ENCODE measurements at regions not wholly inside any gene's neighbourhood (a gene's known extent, or its start where the extent isn't known, plus 50 kb on each side); places are given as distances from the start of the nearest gene placed in this dataset.

DNA sequence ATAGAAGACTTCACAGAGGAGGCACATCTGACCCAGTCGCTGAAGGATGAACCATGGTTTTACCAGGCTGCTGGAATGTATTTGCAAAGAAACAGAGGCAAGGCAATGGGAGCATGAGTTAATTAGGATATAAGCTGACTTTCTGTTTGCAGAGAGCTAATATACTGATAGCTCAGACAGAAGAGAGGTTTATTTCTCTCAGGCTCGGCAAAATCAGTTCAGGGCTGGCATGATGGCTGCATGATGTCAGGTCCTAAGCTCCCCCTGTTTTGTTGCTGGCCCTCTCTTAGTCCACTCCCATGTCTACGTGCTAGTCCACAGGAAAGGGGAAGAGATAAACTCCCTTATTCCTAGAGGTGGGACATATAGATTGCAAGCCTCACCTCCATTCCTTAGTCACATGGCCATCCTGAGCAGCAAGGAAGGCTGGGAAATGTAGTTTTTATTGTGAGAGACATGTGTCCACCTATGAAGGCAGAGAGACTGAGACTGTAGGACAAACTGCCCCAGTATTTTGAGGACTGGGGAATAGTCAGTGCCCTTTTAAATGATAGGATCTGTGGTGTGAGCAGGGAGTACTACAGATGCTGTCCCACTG lies 224.5 kb downstream of the VRK1 start:
- H3K36me3 ChIP-seq (ENCODE audit: control insufficient read depth in 2 of 2, insufficient read depth in 2 of 2, low read length in 1 of 2) = no peaks in the 10 kb centered on the region
- no peak for DNase-seq (ENCODE audit: low read depth in 6 of 9, low spot score in 9 of 9)
- H3K27me3 ChIP-seq (ENCODE audit: control insufficient read depth in 2 of 2, insufficient read depth in 1 of 2, low read length in 1 of 2) = peaks cover 0 to 38% of the 10 kb centered on the region in 2 donors
- peaks cover 0 to 2% of the 10 kb centered on the region in 2 donors for H3K4me1 ChIP-seq (ENCODE audit: control insufficient read depth in 2 of 2, insufficient read depth in 2 of 2, low read length in 2 of 2)
- no peaks in the 10 kb centered on the region for H3K9me3 ChIP-seq (ENCODE audit: control insufficient read depth in 2 of 2, insufficient read depth in 1 of 2, low read length in 1 of 2)
- no peak overlapping the region for H3K4me3 ChIP-seq (ENCODE audit: low read length in 2 of 2)
- WGBS = 75% methylated on average over 3 of the region's 3 CpGs
- H3K27ac ChIP-seq (ENCODE audit: low read depth in 1 of 2, low read length in 1 of 2) = no peak overlapping the region

DNA sequence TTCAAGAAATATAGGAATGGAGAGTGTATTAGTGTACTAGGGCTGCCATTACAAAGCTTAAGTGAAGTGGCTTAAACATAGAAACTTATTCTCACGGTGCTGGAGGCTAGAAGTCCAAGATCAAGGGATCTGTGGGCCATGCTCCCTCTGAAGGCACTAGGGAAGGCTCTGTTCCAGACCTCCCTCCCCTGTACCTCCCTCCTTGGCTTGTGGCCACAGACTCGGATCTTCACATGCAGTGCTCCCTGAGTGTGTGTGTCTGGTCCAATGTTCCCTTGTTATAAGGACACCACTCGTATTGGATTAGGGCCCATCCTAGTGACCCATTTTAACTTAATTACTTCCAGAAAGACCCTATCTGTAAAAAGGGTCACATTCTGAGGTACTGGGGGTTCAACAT lies 225.6 kb downstream of the VRK1 start:
- Histone ChIP-seq H3K27me3 (ENCODE audit: control insufficient read depth in 2 of 2, insufficient read depth in 1 of 2, low read length in 1 of 2) (peaks cover 0 to 45% of the 10 kb centered on the region in 2 donors), H3K4me3 (ENCODE audit: low read length in 2 of 2) (no peak overlapping the region), H3K4me1 (ENCODE audit: control insufficient read depth in 2 of 2, insufficient read depth in 2 of 2, low read length in 2 of 2) (peaks cover 0 to 2% of the 10 kb centered on the region in 2 donors), H3K9me3 (ENCODE audit: control insufficient read depth in 2 of 2, insufficient read depth in 1 of 2, low read length in 1 of 2) (no peaks in the 10 kb centered on the region), H3K36me3 (ENCODE audit: control insufficient read depth in 2 of 2, insufficient read depth in 2 of 2, low read length in 1 of 2) (no peaks in the 10 kb centered on the region), H3K27ac (ENCODE audit: low read depth in 1 of 2, low read length in 1 of 2) (no peak overlapping the region)
- DNase-seq (ENCODE audit: low read depth in 6 of 9, low spot score in 9 of 9) = no peak
- 94% methylated on average over 3 of the region's 3 CpGs for WGBS

DNA sequence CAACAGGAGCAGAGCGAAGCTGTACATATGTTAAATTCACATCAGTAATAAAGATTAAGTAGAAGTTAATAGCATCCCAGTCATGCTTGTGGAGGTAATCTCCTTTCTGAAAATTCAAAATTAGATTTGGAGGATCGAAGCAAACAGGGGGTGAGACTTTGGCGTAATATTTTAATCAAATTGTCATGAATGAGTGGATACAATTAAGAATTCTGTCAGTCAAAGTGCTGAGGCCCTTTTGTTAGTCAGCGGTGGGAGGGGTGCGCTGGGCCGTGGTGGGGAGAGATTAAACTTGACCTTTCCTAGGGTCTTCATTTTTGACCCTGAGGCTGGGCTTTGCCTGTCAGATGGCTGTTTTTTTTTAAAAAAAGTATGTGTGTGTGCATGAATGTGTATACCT lies 226.7 kb downstream of the VRK1 start:
- Histone ChIP-seq H3K4me3 (ENCODE audit: low read length in 2 of 2) (no peak overlapping the region), H3K36me3 (ENCODE audit: control insufficient read depth in 2 of 2, insufficient read depth in 2 of 2, low read length in 1 of 2) (no peaks in the 10 kb centered on the region), H3K9me3 (ENCODE audit: control insufficient read depth in 2 of 2, insufficient read depth in 1 of 2, low read length in 1 of 2) (no peaks in the 10 kb centered on the region), H3K27ac (ENCODE audit: low read depth in 1 of 2, low read length in 1 of 2) (no peak overlapping the region), H3K4me1 (ENCODE audit: control insufficient read depth in 2 of 2, insufficient read depth in 2 of 2, low read length in 2 of 2) (peaks cover 0 to 2% of the 10 kb centered on the region in 2 donors), H3K27me3 (ENCODE audit: control insufficient read depth in 2 of 2, insufficient read depth in 1 of 2, low read length in 1 of 2) (peaks cover 0 to 46% of the 10 kb centered on the region in 2 donors)
- WGBS = 96% methylated on average over 6 of the region's 6 CpGs
- no peak for DNase-seq (ENCODE audit: low read depth in 6 of 9, low spot score in 9 of 9)

DNA sequence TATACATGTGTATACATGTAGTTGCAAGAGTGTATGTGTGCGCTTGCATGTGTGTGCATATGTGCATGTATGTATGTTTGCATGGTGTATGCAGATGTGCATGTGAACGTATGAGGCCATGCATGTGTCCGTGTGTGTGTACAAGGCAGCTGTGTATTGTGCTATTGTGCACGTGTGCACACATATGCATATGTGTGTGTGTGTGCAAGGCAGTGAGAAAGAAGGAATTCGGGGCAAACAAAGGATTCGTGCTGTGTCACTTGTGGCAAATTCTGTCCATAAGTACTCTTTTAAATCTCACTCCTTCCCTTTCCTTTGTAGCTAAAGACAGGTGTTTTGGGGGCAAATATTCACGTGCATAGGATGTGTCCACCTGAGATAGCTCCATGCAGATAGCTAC lies 227.1 kb downstream of the VRK1 start:
- H3K9me3 ChIP-seq (ENCODE audit: control insufficient read depth in 2 of 2, insufficient read depth in 1 of 2, low read length in 1 of 2) = no peaks in the 10 kb centered on the region
- WGBS = 91% methylated on average over 7 of the region's 7 CpGs

DNA sequence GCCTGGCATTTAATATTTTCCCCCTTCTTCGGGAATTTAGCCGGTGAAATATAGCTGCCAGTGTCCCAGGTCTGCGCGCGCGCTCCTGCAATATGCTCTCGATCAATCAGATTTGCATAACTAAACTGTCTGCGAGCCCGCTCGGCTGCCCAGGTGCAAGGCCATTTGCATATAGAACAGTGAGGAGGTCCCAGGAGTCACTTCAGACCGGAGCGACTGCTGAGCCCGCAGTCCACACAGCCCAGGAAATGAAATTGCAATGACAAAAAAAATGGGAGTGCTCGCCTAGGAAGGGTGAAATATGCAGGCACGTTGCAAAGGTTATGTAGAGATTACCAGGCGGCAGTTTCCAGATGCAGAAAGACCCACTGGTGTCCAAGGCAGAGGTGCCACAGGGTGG lies 228.5 kb downstream of the VRK1 start:
- peaks cover 0 to 2% of the 10 kb centered on the region in 2 donors for H3K4me1 ChIP-seq (ENCODE audit: control insufficient read depth in 2 of 2, insufficient read depth in 2 of 2, low read length in 2 of 2)
- peaks cover 0 to 51% of the 10 kb centered on the region in 2 donors for H3K27me3 ChIP-seq (ENCODE audit: control insufficient read depth in 2 of 2, insufficient read depth in 1 of 2, low read length in 1 of 2)
- 52% methylated on average over 16 of the region's 16 CpGs for WGBS
- H3K27ac ChIP-seq (ENCODE audit: low read depth in 1 of 2, low read length in 1 of 2) = no peak overlapping the region
- H3K9me3 ChIP-seq (ENCODE audit: control insufficient read depth in 2 of 2, insufficient read depth in 1 of 2, low read length in 1 of 2) = no peaks in the 10 kb centered on the region
- no peak overlapping the region for H3K4me3 ChIP-seq (ENCODE audit: low read length in 2 of 2)
- H3K36me3 ChIP-seq (ENCODE audit: control insufficient read depth in 2 of 2, insufficient read depth in 2 of 2, low read length in 1 of 2) = no peaks in the 10 kb centered on the region
- no peak for DNase-seq (ENCODE audit: low read depth in 6 of 9, low spot score in 9 of 9)

More for the DNA sequence above, 227.1 kb downstream of the VRK1 start:
- Histone ChIP-seq H3K27ac (ENCODE audit: low read depth in 1 of 2, low read length in 1 of 2) (no peak overlapping the region), H3K4me1 (ENCODE audit: control insufficient read depth in 2 of 2, insufficient read depth in 2 of 2, low read length in 2 of 2) (peaks cover 0 to 2% of the 10 kb centered on the region in 2 donors), H3K4me3 (ENCODE audit: low read length in 2 of 2) (no peak overlapping the region), H3K36me3 (ENCODE audit: control insufficient read depth in 2 of 2, insufficient read depth in 2 of 2, low read length in 1 of 2) (no peaks in the 10 kb centered on the region), H3K27me3 (ENCODE audit: control insufficient read depth in 2 of 2, insufficient read depth in 1 of 2, low read length in 1 of 2) (peaks cover 0 to 44% of the 10 kb centered on the region in 2 donors)
- no peak for DNase-seq (ENCODE audit: low read depth in 6 of 9, low spot score in 9 of 9)

DNA sequence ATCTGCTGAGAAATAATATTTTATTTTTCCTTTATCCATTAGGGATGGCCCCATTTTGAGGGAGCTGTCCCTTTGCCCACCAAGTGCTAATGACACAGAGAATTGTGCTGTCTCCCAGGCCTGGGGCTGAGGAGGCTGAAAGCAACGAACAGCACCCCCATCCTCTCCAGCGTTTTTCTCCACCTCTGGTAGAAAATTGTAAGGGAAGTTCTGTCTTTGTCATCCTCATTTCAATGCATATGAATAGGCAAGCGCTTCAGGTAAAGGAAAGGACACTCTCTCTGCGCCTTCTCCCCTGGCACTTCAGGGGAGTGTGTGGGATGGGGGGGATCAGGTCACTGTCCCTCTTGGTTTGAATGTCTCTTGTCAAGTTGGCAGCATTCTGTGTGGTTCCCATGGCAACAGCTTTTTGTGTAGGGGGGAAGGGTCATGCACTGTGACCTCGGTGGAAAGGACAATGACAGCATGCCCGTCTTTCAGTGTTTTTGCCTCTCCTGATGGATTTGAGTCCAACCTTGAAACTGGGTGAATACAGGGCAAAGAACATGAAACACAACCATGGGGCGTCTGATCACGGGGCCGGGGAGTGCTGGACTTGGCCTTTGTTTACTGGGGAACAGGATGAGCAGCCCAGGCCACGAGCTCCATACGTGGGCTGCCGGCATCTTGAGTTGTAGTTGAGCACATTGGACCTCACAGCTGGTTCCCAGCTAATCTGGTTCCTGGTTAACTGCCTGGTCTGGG lies 230.2 kb downstream of the VRK1 start:
- Histone ChIP-seq H3K27me3 (ENCODE audit: control insufficient read depth in 2 of 2, insufficient read depth in 1 of 2, low read length in 1 of 2) (peaks cover 10 to 66% of the 10 kb centered on the region in 2 donors), H3K4me3 (ENCODE audit: low read length in 2 of 2) (no peak overlapping the region), H3K4me1 (ENCODE audit: control insufficient read depth in 2 of 2, insufficient read depth in 2 of 2, low read length in 2 of 2) (no peaks in the 10 kb centered on the region), H3K27ac (ENCODE audit: low read depth in 1 of 2, low read length in 1 of 2) (no peak overlapping the region), H3K36me3 (ENCODE audit: control insufficient read depth in 2 of 2, insufficient read depth in 2 of 2, low read length in 1 of 2) (no peaks in the 10 kb centered on the region), H3K9me3 (ENCODE audit: control insufficient read depth in 2 of 2, insufficient read depth in 1 of 2, low read length in 1 of 2) (no peaks in the 10 kb centered on the region)
- WGBS = 80% methylated on average over 12 of the region's 12 CpGs
- no peak for DNase-seq (ENCODE audit: low read depth in 6 of 9, low spot score in 9 of 9)

DNA sequence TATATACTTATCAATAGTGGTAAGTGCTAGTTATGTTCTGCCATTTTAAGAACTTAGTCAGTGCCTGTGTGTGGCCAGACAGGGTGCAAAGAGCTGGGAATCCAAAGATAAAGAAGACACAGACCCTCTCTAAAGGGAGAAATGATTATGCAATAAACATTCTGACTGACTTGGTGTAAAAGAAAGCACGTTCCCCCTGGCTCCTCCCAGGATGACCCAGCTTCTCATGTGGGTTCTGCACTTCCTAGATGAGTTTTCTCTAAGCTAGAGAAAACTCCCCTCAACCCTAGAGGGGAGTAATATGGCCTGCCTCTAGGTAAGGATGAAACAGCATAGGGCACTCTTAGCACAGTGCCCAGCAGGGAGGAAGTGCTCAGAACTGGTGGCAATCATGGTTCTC lies 231.2 kb downstream of the VRK1 start:
- Histone ChIP-seq H3K27me3 (ENCODE audit: control insufficient read depth in 2 of 2, insufficient read depth in 1 of 2, low read length in 1 of 2) (peaks cover 18 to 71% of the 10 kb centered on the region in 2 donors), H3K27ac (ENCODE audit: low read depth in 1 of 2, low read length in 1 of 2) (no peak overlapping the region), H3K4me1 (ENCODE audit: control insufficient read depth in 2 of 2, insufficient read depth in 2 of 2, low read length in 2 of 2) (no peaks in the 10 kb centered on the region), H3K36me3 (ENCODE audit: control insufficient read depth in 2 of 2, insufficient read depth in 2 of 2, low read length in 1 of 2) (no peaks in the 10 kb centered on the region), H3K9me3 (ENCODE audit: control insufficient read depth in 2 of 2, insufficient read depth in 1 of 2, low read length in 1 of 2) (peaks cover 0 to 4% of the 10 kb centered on the region in 2 donors), H3K4me3 (ENCODE audit: low read length in 2 of 2) (no peak overlapping the region)
- 8% methylated on average over 1 of the region's 1 CpG for WGBS
- DNase-seq (ENCODE audit: low read depth in 6 of 9, low spot score in 9 of 9) = no peak

DNA sequence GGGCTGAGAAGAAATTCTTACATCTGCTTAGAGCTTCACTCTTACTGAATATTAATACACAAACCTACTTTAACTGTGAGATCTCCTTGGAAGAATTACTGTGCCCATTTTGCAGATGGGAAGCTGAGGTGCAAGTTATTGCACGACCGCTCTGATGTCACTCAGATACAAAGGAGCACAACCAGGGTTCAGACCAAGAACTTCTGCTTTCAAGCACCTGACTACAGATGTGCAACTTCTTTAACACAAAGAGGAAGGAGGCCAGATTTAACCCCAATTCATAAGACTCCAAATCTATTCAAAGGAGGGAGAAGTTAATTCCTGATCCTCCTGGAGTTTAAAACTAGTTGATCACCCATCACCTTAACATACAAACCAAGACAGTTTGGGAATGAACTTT lies 232.6 kb downstream of the VRK1 start:
- H3K4me3 ChIP-seq (ENCODE audit: low read length in 2 of 2) = no peak overlapping the region
- DNase-seq (ENCODE audit: low read depth in 6 of 9, low spot score in 9 of 9) = no peak
- peaks cover 0 to 4% of the 10 kb centered on the region in 2 donors for H3K9me3 ChIP-seq (ENCODE audit: control insufficient read depth in 2 of 2, insufficient read depth in 1 of 2, low read length in 1 of 2)
- H3K27me3 ChIP-seq (ENCODE audit: control insufficient read depth in 2 of 2, insufficient read depth in 1 of 2, low read length in 1 of 2) = peaks cover 29 to 73% of the 10 kb centered on the region in 2 donors
- H3K36me3 ChIP-seq (ENCODE audit: control insufficient read depth in 2 of 2, insufficient read depth in 2 of 2, low read length in 1 of 2) = no peaks in the 10 kb centered on the region
- no peaks in the 10 kb centered on the region for H3K4me1 ChIP-seq (ENCODE audit: control insufficient read depth in 2 of 2, insufficient read depth in 2 of 2, low read length in 2 of 2)
- WGBS = 94% methylated on average over 2 of the region's 2 CpGs
- no peak overlapping the region for H3K27ac ChIP-seq (ENCODE audit: low read depth in 1 of 2, low read length in 1 of 2)

DNA sequence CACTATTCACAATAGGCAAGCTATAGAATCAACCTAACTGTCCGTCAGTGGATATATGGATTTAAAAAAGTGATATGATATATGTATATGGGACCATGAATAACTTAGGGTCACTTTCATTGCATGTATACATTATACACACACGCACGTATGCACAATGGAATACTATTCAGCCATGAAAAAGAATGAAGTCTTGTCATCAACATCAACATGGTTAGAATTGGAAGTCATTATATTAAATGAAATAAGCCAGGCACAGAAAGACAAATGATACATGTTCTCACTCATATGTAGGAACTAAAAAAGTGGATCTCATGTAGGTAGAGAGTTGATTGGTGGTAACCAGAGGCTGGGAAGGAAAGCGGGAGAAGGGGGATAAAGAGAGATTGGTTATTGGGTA lies 234.3 kb downstream of the VRK1 start:
- H3K9me3 ChIP-seq (ENCODE audit: control insufficient read depth in 2 of 2, insufficient read depth in 1 of 2, low read length in 1 of 2) = peaks cover 0 to 4% of the 10 kb centered on the region in 2 donors
- peaks cover 33 to 74% of the 10 kb centered on the region in 2 donors for H3K27me3 ChIP-seq (ENCODE audit: control insufficient read depth in 2 of 2, insufficient read depth in 1 of 2, low read length in 1 of 2)
- no peaks in the 10 kb centered on the region for H3K4me1 ChIP-seq (ENCODE audit: control insufficient read depth in 2 of 2, insufficient read depth in 2 of 2, low read length in 2 of 2)
- no peak overlapping the region for H3K4me3 ChIP-seq (ENCODE audit: low read length in 2 of 2)
- 98% methylated on average over 4 of the region's 4 CpGs for WGBS
- no peaks in the 10 kb centered on the region for H3K36me3 ChIP-seq (ENCODE audit: control insufficient read depth in 2 of 2, insufficient read depth in 2 of 2, low read length in 1 of 2)
- H3K27ac ChIP-seq (ENCODE audit: low read depth in 1 of 2, low read length in 1 of 2) = no peak overlapping the region
- DNase-seq (ENCODE audit: low read depth in 6 of 9, low spot score in 9 of 9) = no peak
